Activated naive CD8-positive, alpha-beta T cell treated with anti-CD3 and anti-CD28 coated beads, Interleukin-2, amount 50 U/mL, for 24 hours (primary cell): ENCODE measurements at regions not wholly inside any gene's neighbourhood (a gene's known extent, or its start where the extent isn't known, plus 50 kb on each side); places are given as distances from the start of the nearest gene placed in this dataset.

Experiments used
- ATAC-seq: fragments of 150-1000 bp; cut with Tn5 transposase; one replicate; pipeline ENCODE4 v1.10.0; 2021
- DNase-seq: peaks from one replicate; pipeline ENCODE4 v3.0.0; 2021
- H3K27ac Mint-ChIP-seq: one replicate; pipeline ENCODE4 v1.8.0; 2021; ENCODE audit warnings: mild to moderate bottlenecking, mixed read lengths
- H3K27me3 Mint-ChIP-seq: one replicate; pipeline ENCODE4 v1.8.0; 2021; ENCODE audit warnings: mixed read lengths
- H3K36me3 Mint-ChIP-seq: one replicate; pipeline ENCODE4 v1.8.0; 2021; ENCODE audit warnings: low read depth, mixed read lengths
- H3K4me1 Mint-ChIP-seq: one replicate; pipeline ENCODE4 v1.8.0; 2021; ENCODE audit warnings: mixed read lengths
- H3K4me3 Mint-ChIP-seq: one replicate; pipeline ENCODE4 v1.8.0; 2021; ENCODE audit warnings: mild to moderate bottlenecking, moderate library complexity, mixed read lengths
- H3K9me3 Mint-ChIP-seq: one replicate; pipeline ENCODE4 v1.8.0; 2021; ENCODE audit warnings: mixed read lengths

- H3K27ac Mint-ChIP-seq: no peak overlapping the region
- no peak overlapping the region for H3K4me3 Mint-ChIP-seq
- peaks cover 97% of the 10 kb centered on the region for H3K36me3 Mint-ChIP-seq
- ATAC-seq: no peak
- no peak for DNase-seq
- H3K27me3 Mint-ChIP-seq: no peaks in the 10 kb centered on the region
- H3K4me1 Mint-ChIP-seq: no peaks in the 10 kb centered on the region
- H3K9me3 Mint-ChIP-seq: peaks cover 74% of the 10 kb centered on the region
Observed at GRCh38 chr15:25051399-25052154, 96.8 kb downstream of the SNRPN start.

- H3K4me1 Mint-ChIP-seq: no peaks in the 10 kb centered on the region
- H3K27me3 Mint-ChIP-seq: no peaks in the 10 kb centered on the region
- no peak overlapping the region for H3K27ac Mint-ChIP-seq
- peaks cover 73% of the 10 kb centered on the region for H3K9me3 Mint-ChIP-seq
- H3K36me3 Mint-ChIP-seq: peaks cover 97% of the 10 kb centered on the region
- ATAC-seq (no peak), DNase-seq (no peak)
- H3K4me3 Mint-ChIP-seq: no peak overlapping the region
Observed at GRCh38 chr15:25052191-25052999, 97.6 kb downstream of the SNRPN start.

GRCh38 chr15:25053000-25053815 is 98.4 kb downstream of the SNRPN start:
- no peaks in the 10 kb centered on the region for H3K4me1 Mint-ChIP-seq
- DNase-seq: no peak
- no peak for ATAC-seq
- H3K36me3 Mint-ChIP-seq: peaks cover 97% of the 10 kb centered on the region
- H3K9me3 Mint-ChIP-seq: peaks cover 75% of the 10 kb centered on the region
- H3K27me3 Mint-ChIP-seq: no peaks in the 10 kb centered on the region
- no peak overlapping the region for H3K27ac Mint-ChIP-seq
- H3K4me3 Mint-ChIP-seq: no peak overlapping the region

- DNase-seq: no peak
- Mint-ChIP-seq H3K27me3 (no peaks in the 10 kb centered on the region), H3K4me1 (no peaks in the 10 kb centered on the region), H3K4me3 (no peak overlapping the region), H3K27ac (no peak overlapping the region), H3K9me3 (peaks cover 78% of the 10 kb centered on the region), H3K36me3 (peaks cover 100% of the 10 kb centered on the region)
- no peak for ATAC-seq
Observed at GRCh38 chr15:25054329-25054728, 99.5 kb downstream of the SNRPN start.

GRCh38 chr15:25054943-25055342 is 100.2 kb downstream of the SNRPN start:
- Mint-ChIP-seq H3K27me3 (no peaks in the 10 kb centered on the region), H3K36me3 (peaks cover 100% of the 10 kb centered on the region), H3K4me1 (no peaks in the 10 kb centered on the region), H3K9me3 (peaks cover 79% of the 10 kb centered on the region), H3K27ac (no peak overlapping the region), H3K4me3 (no peak overlapping the region)
- ATAC-seq: no peak
- no peak for DNase-seq

GRCh38 chr15:25055356-25056068 is 100.7 kb downstream of the SNRPN start:
- no peak for DNase-seq
- H3K4me1 Mint-ChIP-seq: no peaks in the 10 kb centered on the region
- H3K4me3 Mint-ChIP-seq: no peak overlapping the region
- H3K36me3 Mint-ChIP-seq: peaks cover 100% of the 10 kb centered on the region
- peaks cover 79% of the 10 kb centered on the region for H3K9me3 Mint-ChIP-seq
- ATAC-seq: no peak
- H3K27ac Mint-ChIP-seq: no peak overlapping the region
- H3K27me3 Mint-ChIP-seq: no peaks in the 10 kb centered on the region

- DNase-seq (no peak), ATAC-seq (no peak)
- no peak overlapping the region for H3K4me3 Mint-ChIP-seq
- peaks cover 100% of the 10 kb centered on the region for H3K36me3 Mint-ChIP-seq
- H3K9me3 Mint-ChIP-seq: peaks cover 76% of the 10 kb centered on the region
- H3K4me1 Mint-ChIP-seq: no peaks in the 10 kb centered on the region
- no peaks in the 10 kb centered on the region for H3K27me3 Mint-ChIP-seq
- H3K27ac Mint-ChIP-seq: no peak overlapping the region
Observed at GRCh38 chr15:25056484-25057425, 102.0 kb downstream of the SNRPN start.

- Mint-ChIP-seq H3K27ac (no peak overlapping the region), H3K27me3 (no peaks in the 10 kb centered on the region), H3K4me3 (no peak overlapping the region), H3K4me1 (no peaks in the 10 kb centered on the region), H3K9me3 (peaks cover 80% of the 10 kb centered on the region), H3K36me3 (peaks cover 100% of the 10 kb centered on the region)
- DNase-seq: no peak
- ATAC-seq: no peak
Observed at GRCh38 chr15:25057574-25057973, 102.8 kb downstream of the SNRPN start.

- Mint-ChIP-seq H3K9me3 (peaks cover 85% of the 10 kb centered on the region), H3K36me3 (peaks cover 100% of the 10 kb centered on the region), H3K27me3 (no peaks in the 10 kb centered on the region), H3K4me3 (no peak overlapping the region), H3K4me1 (no peaks in the 10 kb centered on the region), H3K27ac (no peak overlapping the region)
- ATAC-seq (no peak), DNase-seq (no peak)
Observed at GRCh38 chr15:25058080-25058785, 103.4 kb downstream of the SNRPN start.

- Mint-ChIP-seq H3K36me3 (peaks cover 100% of the 10 kb centered on the region), H3K27ac (no peak overlapping the region), H3K4me3 (no peak overlapping the region), H3K4me1 (no peaks in the 10 kb centered on the region), H3K9me3 (peaks cover 87% of the 10 kb centered on the region), H3K27me3 (no peaks in the 10 kb centered on the region)
- no peak for DNase-seq
- no peak for ATAC-seq
Observed at GRCh38 chr15:25059698-25060471, 105.1 kb downstream of the SNRPN start.

GRCh38 chr15:25060472-25060803 is 105.7 kb downstream of the SNRPN start:
- H3K9me3 Mint-ChIP-seq: peaks cover 87% of the 10 kb centered on the region
- peaks cover 100% of the 10 kb centered on the region for H3K36me3 Mint-ChIP-seq
- no peak for DNase-seq
- H3K27me3 Mint-ChIP-seq: no peaks in the 10 kb centered on the region
- no peak overlapping the region for H3K27ac Mint-ChIP-seq
- no peak overlapping the region for H3K4me3 Mint-ChIP-seq
- no peaks in the 10 kb centered on the region for H3K4me1 Mint-ChIP-seq
- ATAC-seq: no peak

- Mint-ChIP-seq H3K4me1 (no peaks in the 10 kb centered on the region), H3K4me3 (no peak overlapping the region), H3K9me3 (peaks cover 83% of the 10 kb centered on the region), H3K36me3 (peaks cover 100% of the 10 kb centered on the region), H3K27me3 (no peaks in the 10 kb centered on the region), H3K27ac (no peak overlapping the region)
- DNase-seq (no peak), ATAC-seq (no peak)
Observed at GRCh38 chr15:25060996-25061620, 106.3 kb downstream of the SNRPN start.
